Keratinocyte (primary cell): ENCODE measurements at regions not wholly inside any gene's neighbourhood (a gene's known extent, or its start where the extent isn't known, plus 50 kb on each side); places are given as distances from the start of the nearest gene placed in this dataset.

Experiments used
- CTCF ChIP-seq, 3 experiments: IDR thresholded peaks in 1 of 3; conservative IDR thresholded peaks in 1 of 3; optimal IDR thresholded peaks in 1 of 3; 2 replicates in 2 of 3; 3 replicates in 1 of 3; pipeline versions ENCODE3 to v1.5.1; 2011; ENCODE audit warnings: low read length in 3 of 3, mild to moderate bottlenecking in 3 of 3, moderate library complexity in 2 of 3, control low read depth in 1 of 3, inconsistent platforms in 1 of 3; ENCODE audit not compliant: insufficient read depth in 2 of 3; ENCODE audit errors: extremely low read depth in 1 of 3
- EZH2 ChIP-seq: IDR thresholded peaks from one replicate; pipeline ENCODE4 v1.6.1; 2012; ENCODE audit warnings: inconsistent platforms, mild to moderate bottlenecking, low read length, moderate library complexity

- TF ChIP-seq CTCF (optimal IDR thresholded peaks at IDR 0.05 in 1 of 3, IDR thresholded peaks at IDR 0.05 in 1 of 3, conservative IDR thresholded peaks at IDR 0.05 in 1 of 3; ENCODE audit: extremely low read depth in 1 of 3, insufficient read depth in 2 of 3, low read length in 3 of 3) (no peak), EZH2 (no peak)
Observed at GRCh38 chr1:212224102-212224501, 61.1 kb upstream of the PPP2R5A start.
